Astrocyte (in vitro differentiated cells and primary cell): ENCODE measurements at regions not wholly inside any gene's neighbourhood (a gene's known extent, or its start where the extent isn't known, plus 50 kb on each side); places are given as distances from the start of the nearest gene placed in this dataset.

Experiments
- EZH2 ChIP-seq: IDR thresholded peaks from 2 replicates; pipeline ENCODE4 v1.6.1; 2012; ENCODE audit warnings: mild to moderate bottlenecking, low read length, inconsistent platforms; ENCODE audit not compliant: insufficient read depth
- TF ChIP-seq, protein P1 (sequence below): IDR thresholded peaks from 2 replicates; pipeline ENCODE4 v1.5.1; 2011; ENCODE audit warnings: low read depth, mild to moderate bottlenecking, inconsistent platforms, low read length, moderate library complexity; ENCODE audit not compliant: insufficient read depth

DNA sequence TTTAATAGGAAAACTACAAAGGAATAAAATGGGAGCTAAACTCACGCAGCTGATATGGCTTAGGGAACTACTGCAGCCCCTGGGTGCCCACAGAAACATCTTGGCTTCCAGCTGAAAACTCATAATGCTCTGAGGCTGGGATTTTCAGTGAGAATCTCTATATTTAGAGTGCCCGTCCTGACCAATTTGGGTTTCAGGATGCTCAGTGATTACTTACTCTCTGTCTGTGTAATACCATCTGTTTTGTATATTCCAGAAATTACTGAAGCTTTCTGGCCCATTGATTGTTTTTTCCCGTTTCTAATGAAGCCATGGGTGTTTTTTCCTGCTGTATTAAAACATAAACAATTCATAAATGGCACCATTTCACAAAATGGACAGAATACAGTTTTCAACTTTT lies 50.6 kb upstream of the ZNF385D start:
- TF ChIP-seq, protein P1, sequence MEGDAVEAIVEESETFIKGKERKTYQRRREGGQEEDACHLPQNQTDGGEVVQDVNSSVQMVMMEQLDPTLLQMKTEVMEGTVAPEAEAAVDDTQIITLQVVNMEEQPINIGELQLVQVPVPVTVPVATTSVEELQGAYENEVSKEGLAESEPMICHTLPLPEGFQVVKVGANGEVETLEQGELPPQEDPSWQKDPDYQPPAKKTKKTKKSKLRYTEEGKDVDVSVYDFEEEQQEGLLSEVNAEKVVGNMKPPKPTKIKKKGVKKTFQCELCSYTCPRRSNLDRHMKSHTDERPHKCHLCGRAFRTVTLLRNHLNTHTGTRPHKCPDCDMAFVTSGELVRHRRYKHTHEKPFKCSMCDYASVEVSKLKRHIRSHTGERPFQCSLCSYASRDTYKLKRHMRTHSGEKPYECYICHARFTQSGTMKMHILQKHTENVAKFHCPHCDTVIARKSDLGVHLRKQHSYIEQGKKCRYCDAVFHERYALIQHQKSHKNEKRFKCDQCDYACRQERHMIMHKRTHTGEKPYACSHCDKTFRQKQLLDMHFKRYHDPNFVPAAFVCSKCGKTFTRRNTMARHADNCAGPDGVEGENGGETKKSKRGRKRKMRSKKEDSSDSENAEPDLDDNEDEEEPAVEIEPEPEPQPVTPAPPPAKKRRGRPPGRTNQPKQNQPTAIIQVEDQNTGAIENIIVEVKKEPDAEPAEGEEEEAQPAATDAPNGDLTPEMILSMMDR = no peak
- TF ChIP-seq EZH2 = no peak
